Activated T-cell treated with anti-CD3 and anti-CD28 coated beads, Interleukin-2, amount 50 U/mL, for 24 hours (primary cell): ENCODE measurements at regions not wholly inside any gene's neighbourhood (a gene's known extent, or its start where the extent isn't known, plus 50 kb on each side); places are given as distances from the start of the nearest gene placed in this dataset.

ENCODE experiments used
- DNase-seq: peaks from one replicate; pipeline ENCODE4 v3.0.0-alpha.2; 2020
- H3K27ac Mint-ChIP-seq: 2 replicates; pipeline ENCODE4 v1.8.0; 2020; ENCODE audit warnings: mild to moderate bottlenecking, mixed read lengths
- H3K27me3 Mint-ChIP-seq: 2 replicates; pipeline ENCODE4 v1.8.0; 2020; ENCODE audit warnings: mixed read lengths
- H3K36me3 Mint-ChIP-seq: 2 replicates; pipeline ENCODE4 v1.8.0; 2020; ENCODE audit warnings: low read depth, mixed read lengths
- H3K4me1 Mint-ChIP-seq: 2 replicates; pipeline ENCODE4 v1.8.0; 2020; ENCODE audit warnings: low read depth, mixed read lengths
- H3K4me3 Mint-ChIP-seq: 2 replicates; pipeline ENCODE4 v1.8.0; 2020; ENCODE audit warnings: mild to moderate bottlenecking, moderate library complexity, mixed read lengths
- H3K9me3 Mint-ChIP-seq: 2 replicates; pipeline ENCODE4 v1.8.0; 2020; ENCODE audit warnings: mixed read lengths

DNA sequence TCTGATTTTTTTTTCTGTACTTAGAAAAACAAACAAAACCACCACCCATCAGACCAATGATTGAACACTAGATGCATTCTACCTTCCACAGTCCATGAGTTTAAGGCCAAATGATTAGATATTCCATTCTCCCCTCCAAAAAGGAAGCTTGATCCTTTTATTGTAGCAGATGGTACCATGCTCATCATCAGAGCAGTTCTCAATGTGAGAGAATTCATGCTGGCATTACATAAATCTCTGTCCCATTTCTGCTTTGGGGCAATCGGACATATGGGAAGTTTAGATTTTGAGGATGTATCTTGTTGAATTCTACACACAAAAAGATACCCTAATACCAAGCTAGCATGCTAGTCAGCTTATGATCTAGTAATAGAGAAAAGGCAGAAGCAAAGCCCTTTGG is 186.6 kb downstream of the RAD51AP2 start:
- Mint-ChIP-seq H3K4me1 (no peaks in the 10 kb centered on the region), H3K36me3 (no peaks in the 10 kb centered on the region), H3K27me3 (no peaks in the 10 kb centered on the region), H3K9me3 (peaks cover 3% of the 10 kb centered on the region), H3K27ac (no peak overlapping the region), H3K4me3 (no peak overlapping the region)
- DNase-seq = no peak

DNA sequence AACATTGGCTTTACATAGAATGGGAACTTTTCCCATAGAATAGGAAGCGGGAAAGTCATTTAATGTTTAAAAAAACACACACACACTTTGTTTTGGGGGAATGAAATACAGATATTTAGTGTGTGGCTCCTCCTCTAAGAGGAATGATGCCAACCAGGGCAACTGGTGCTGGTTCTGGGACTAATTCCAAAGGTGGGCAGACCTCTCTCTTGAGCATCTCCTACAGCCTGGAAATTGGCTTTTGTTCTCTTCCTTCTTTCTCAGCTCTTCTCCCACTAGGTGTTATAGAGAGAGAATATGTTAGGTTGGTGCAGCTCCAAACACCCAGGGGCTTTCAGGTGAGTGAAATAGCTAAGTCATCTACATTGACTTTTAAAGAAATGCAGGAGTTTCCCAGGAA is 190.1 kb downstream of the RAD51AP2 start:
- DNase-seq = no peak
- Mint-ChIP-seq H3K9me3 (no peaks in the 10 kb centered on the region), H3K4me1 (no peaks in the 10 kb centered on the region), H3K4me3 (no peak overlapping the region), H3K27ac (no peak overlapping the region), H3K36me3 (no peaks in the 10 kb centered on the region), H3K27me3 (no peaks in the 10 kb centered on the region)

DNA sequence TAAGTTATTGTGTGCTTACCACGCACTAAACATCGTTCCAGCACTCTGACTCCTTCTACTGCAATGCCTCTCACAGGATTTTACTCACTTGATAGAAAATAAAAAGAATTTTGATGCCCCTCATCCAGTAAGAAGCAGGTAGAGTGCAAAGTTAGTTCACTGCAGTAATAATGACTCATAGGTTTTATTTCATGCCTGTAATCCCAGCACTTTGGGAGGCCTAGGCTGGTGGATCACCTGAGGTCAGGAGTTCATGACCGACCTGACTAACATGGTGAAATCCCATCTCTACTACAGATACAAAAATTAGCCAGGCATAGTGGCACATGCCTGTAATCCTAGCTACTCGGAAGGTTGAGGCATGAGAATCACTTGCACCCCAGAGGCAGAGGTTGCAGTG is 190.6 kb downstream of the RAD51AP2 start:
- H3K27me3 Mint-ChIP-seq = no peaks in the 10 kb centered on the region
- DNase-seq = no peak
- H3K9me3 Mint-ChIP-seq = no peaks in the 10 kb centered on the region
- no peak overlapping the region for H3K27ac Mint-ChIP-seq
- H3K4me1 Mint-ChIP-seq = no peaks in the 10 kb centered on the region
- H3K36me3 Mint-ChIP-seq = no peaks in the 10 kb centered on the region
- no peak overlapping the region for H3K4me3 Mint-ChIP-seq

DNA sequence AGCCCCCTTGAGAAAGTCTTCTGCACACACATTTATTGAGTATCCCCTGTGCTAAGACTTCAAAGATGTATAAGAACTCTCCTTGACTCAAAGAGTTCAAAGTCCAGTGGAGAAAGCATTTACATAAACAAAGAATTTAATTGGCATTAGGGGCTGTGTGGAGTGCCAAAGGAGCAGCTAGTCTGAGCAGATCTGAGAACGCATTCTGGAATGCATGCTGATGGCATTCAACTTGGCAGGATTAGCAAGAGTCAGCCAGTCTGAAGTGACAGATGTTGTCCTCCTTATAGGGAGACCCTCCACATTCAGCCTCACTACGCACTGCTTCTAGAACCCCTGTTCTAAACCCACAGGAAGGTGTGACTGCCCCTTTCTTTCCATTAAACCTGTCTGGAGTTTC is 191.5 kb downstream of the RAD51AP2 start:
- Mint-ChIP-seq H3K9me3 (no peaks in the 10 kb centered on the region), H3K4me3 (no peak overlapping the region), H3K27me3 (no peaks in the 10 kb centered on the region), H3K36me3 (no peaks in the 10 kb centered on the region), H3K27ac (no peak overlapping the region), H3K4me1 (no peaks in the 10 kb centered on the region)
- no peak for DNase-seq

DNA sequence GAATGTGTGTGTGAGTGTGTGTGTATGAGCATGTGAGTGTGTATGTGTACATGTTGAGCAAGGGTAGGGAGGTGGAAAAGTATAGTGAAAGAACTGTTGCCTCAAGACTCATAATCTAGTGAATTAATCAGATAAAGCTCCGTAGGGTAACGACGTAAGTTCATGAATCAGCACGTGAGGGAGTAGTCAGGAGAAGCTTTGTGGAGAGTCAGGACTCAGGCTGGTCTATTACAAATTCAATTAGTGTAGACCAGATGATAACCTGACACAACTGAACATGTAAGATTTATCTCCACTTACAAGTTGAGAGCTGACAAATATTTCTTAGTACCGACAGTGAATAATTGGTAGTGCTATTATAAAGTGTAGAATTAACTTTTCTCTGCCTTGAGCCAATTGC is 194.5 kb downstream of the RAD51AP2 start:
- Mint-ChIP-seq H3K4me3 (no peak overlapping the region), H3K27ac (no peak overlapping the region), H3K36me3 (no peaks in the 10 kb centered on the region), H3K9me3 (no peaks in the 10 kb centered on the region), H3K27me3 (no peaks in the 10 kb centered on the region), H3K4me1 (no peaks in the 10 kb centered on the region)
- DNase-seq = no peak

DNA sequence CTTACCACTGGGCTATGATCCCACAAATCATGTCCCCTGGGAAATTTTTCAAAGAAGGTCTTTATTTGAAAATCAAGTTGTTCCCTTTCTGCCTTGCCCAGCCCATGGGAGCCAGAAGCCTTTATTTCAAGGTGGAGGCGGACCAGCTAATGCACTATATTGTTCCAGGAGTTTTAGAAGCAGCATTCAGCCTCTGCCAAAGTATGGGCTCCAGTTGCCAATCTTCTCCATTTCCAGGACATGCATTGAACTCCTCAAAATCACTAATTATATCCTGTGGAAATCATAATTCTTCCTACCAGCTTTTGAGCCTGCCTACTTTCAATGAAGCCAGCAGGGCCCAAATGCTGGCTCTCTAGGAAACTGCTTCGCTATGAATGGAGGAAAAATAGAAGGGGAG is 195.8 kb downstream of the RAD51AP2 start:
- Mint-ChIP-seq H3K27ac (no peak overlapping the region), H3K4me1 (no peaks in the 10 kb centered on the region), H3K4me3 (no peak overlapping the region), H3K9me3 (no peaks in the 10 kb centered on the region), H3K36me3 (no peaks in the 10 kb centered on the region), H3K27me3 (no peaks in the 10 kb centered on the region)
- no peak for DNase-seq

DNA sequence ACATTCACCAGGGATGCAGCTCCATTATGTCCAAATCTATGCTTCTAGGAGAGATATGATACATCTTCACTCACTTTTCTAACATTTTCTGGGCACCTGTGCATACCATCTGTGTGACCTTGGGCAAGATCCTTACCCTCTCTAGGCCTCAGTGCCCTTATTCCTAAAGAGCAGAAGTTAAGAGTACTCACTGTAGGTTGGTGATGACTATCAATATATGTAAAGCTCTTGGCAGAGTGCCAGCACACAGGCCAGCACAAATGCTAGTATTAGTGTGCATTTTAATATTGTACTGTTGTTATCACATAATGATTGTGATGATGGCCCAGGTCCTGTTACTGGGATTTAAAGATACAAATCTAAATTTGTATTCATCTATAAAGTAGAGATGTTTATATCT is 199.2 kb downstream of the RAD51AP2 start:
- H3K4me1 Mint-ChIP-seq = no peaks in the 10 kb centered on the region
- no peak overlapping the region for H3K27ac Mint-ChIP-seq
- H3K4me3 Mint-ChIP-seq = no peak overlapping the region
- H3K36me3 Mint-ChIP-seq = no peaks in the 10 kb centered on the region
- no peaks in the 10 kb centered on the region for H3K9me3 Mint-ChIP-seq
- no peaks in the 10 kb centered on the region for H3K27me3 Mint-ChIP-seq
- no peak for DNase-seq

DNA sequence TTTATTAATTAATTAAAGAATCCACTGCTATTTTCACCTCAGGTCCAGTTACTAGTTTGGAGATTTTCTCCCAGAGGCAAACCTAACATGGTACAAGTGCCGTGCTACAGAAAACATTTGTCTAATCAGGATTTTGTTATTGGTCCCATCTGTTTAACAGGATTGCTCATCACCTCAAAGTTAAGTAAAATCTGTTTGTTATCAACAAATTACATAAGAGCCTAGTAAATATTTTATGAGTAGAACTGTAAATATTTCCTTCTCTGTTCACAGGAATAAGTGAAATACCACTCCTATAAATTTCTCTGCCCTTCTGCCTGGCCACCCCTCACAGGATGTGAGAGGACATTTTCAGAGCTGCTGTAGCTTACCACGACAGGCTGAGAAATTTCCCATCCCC is 200.2 kb downstream of the RAD51AP2 start:
- DNase-seq = no peak
- no peak overlapping the region for H3K4me3 Mint-ChIP-seq
- H3K4me1 Mint-ChIP-seq = no peaks in the 10 kb centered on the region
- H3K9me3 Mint-ChIP-seq = no peaks in the 10 kb centered on the region
- no peak overlapping the region for H3K27ac Mint-ChIP-seq
- H3K36me3 Mint-ChIP-seq = no peaks in the 10 kb centered on the region
- no peaks in the 10 kb centered on the region for H3K27me3 Mint-ChIP-seq

DNA sequence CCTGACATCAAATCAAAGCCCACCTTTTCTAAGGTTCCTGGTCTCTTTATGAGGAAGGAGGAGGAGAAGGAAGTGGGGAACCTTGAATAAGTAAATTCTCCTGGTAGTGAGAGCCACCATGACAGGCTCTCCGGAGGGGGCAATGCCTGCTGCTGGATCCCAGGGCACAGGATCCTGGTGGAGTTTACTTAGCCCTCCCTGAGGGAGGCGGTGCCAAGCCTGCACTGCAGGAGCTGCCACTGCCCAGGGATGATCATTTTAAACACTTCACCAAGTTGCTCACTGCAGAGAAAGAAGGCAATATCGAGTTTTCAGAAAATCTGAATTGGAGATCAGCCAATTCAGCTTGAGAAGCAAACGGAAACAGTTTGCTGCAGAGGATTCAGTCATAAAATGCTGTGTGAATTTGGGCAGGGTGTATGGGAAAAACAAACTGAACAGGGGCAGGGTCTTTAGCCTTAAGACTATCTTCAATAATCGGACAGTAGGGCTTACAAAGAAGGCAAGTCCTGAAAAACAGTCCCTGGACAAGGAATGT is 200.7 kb downstream of the RAD51AP2 start:
- no peak for DNase-seq
- Mint-ChIP-seq H3K27me3 (no peaks in the 10 kb centered on the region), H3K9me3 (peaks cover under 1% of the 10 kb centered on the region), H3K36me3 (no peaks in the 10 kb centered on the region), H3K4me1 (no peaks in the 10 kb centered on the region), H3K27ac (no peak overlapping the region), H3K4me3 (no peak overlapping the region)

DNA sequence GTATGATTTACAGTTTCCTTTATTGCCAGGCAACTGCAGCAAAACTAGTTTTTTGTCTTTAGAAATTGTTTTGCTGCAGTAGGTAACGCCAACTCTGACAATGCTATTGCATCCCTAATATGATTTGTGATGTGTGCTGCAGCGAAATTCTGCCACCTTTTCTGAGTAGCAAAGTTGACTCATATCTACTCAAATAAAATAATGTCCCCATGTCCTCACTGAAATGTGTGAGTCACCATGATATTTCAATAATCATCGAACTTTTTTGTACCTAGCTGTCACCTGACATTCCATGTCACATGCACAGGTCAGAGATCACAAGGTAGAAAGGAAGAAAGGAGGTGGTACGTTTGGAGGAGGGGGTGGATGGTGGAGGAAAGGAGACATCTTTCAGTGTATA is 205.0 kb downstream of the RAD51AP2 start:
- H3K27me3 Mint-ChIP-seq = peaks cover 7% of the 10 kb centered on the region
- DNase-seq = no peak
- no peaks in the 10 kb centered on the region for H3K36me3 Mint-ChIP-seq

DNA sequence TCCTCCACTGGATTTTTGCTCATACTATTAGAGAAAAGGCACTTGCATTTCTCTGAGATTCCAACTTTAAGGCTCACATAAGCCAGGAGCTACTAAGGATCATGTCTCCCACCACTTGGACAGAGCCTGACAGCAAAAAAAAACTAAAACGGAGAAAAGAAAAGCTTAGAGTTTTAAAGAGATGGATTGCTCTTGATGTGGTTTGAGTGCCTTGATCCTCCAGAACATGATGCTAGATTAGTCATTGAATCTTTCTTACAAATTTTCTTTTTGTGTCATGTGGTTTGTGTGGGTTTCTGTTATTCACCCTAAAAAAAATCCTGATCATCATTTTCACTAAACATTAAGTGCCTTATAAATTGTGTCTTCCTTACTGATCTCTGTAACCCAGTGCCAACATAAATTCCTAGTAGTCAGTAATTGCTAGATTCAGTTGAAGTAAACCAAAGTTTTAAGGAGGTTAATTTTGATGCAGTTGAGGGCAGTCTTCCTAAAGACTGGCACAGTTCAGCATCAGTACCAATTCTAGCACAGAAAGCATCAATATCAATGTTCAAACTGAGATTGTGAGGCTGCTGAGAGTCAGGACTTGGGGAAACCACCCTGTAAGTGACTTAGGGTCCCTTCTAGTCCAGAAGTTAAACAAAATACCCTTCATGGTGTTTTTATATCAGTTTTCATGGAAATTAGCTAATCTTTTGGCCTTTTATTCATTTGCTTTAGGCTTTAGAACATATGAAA is 206.3 kb downstream of the RAD51AP2 start:
- H3K4me3 Mint-ChIP-seq = no peak overlapping the region
- peaks cover 7% of the 10 kb centered on the region for H3K27me3 Mint-ChIP-seq
- H3K4me1 Mint-ChIP-seq = peaks cover 3% of the 10 kb centered on the region
- no peak overlapping the region for H3K27ac Mint-ChIP-seq
- no peaks in the 10 kb centered on the region for H3K36me3 Mint-ChIP-seq
- no peak for DNase-seq
- peaks cover 4% of the 10 kb centered on the region for H3K9me3 Mint-ChIP-seq

More for the DNA sequence above, 205.0 kb downstream of the RAD51AP2 start:
- peaks cover 4% of the 10 kb centered on the region for H3K9me3 Mint-ChIP-seq
- no peak overlapping the region for H3K4me3 Mint-ChIP-seq
- peaks cover 3% of the 10 kb centered on the region for H3K4me1 Mint-ChIP-seq
- no peak overlapping the region for H3K27ac Mint-ChIP-seq

DNA sequence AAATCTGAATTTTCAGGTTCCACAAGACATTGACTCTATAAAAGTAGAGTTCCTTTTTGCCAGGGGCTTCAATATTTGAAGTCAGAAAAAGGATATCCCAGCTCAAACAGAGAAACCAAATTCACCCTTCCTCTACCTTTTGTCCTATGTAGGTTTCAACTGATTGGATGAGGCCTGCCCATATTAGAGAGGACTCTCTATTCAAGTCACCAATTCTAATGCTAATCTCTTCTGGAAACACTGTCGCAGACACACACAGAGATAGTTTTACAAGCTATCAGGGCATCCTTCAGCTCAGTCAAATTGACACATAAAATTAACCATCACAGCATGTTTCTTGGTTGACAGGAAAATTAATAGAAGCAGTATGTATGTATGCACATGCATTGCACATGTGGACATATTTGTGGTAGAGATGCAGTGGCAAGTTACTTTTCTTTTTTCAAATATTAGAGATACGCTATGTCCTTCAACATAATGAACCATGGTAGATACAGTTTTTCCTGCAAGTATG is 207.1 kb downstream of the RAD51AP2 start:
- no peak for DNase-seq
- no peaks in the 10 kb centered on the region for H3K36me3 Mint-ChIP-seq
- no peak overlapping the region for H3K27ac Mint-ChIP-seq
- no peak overlapping the region for H3K4me3 Mint-ChIP-seq
- H3K9me3 Mint-ChIP-seq = peaks cover 4% of the 10 kb centered on the region
- peaks cover 3% of the 10 kb centered on the region for H3K4me1 Mint-ChIP-seq
- peaks cover 7% of the 10 kb centered on the region for H3K27me3 Mint-ChIP-seq

DNA sequence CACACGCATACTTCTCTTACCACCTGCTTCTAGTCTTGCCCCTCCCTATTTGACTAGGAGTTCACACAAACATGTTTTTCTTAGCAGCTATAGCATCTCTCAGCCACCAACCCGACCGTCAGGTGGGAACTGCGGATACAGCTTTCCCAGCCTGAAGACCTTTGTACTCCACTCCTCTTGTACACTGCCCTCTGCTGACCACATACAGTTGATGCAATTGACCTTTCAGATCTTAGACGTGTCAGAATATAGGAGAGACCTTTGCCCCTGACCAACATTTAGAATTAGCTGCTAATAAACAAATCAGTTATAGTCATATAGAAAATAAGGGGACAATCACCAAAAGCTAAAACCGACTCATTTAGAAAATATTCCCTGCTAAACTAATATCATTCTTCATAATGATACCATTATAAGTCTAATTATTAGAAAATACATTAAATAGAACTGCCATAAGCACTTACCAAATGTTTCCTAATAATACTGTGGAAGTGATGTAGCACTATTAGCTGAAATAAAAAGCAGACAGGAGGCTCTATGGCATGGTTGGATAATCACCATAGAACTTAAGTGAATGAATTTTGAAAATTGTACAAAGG is 208.4 kb downstream of the RAD51AP2 start:
- H3K27ac Mint-ChIP-seq = no peak overlapping the region
- peaks cover 7% of the 10 kb centered on the region for H3K27me3 Mint-ChIP-seq
- no peaks in the 10 kb centered on the region for H3K36me3 Mint-ChIP-seq
- H3K4me3 Mint-ChIP-seq = no peak overlapping the region
- H3K9me3 Mint-ChIP-seq = peaks cover 4% of the 10 kb centered on the region
- DNase-seq = no peak
- peaks cover 3% of the 10 kb centered on the region for H3K4me1 Mint-ChIP-seq

DNA sequence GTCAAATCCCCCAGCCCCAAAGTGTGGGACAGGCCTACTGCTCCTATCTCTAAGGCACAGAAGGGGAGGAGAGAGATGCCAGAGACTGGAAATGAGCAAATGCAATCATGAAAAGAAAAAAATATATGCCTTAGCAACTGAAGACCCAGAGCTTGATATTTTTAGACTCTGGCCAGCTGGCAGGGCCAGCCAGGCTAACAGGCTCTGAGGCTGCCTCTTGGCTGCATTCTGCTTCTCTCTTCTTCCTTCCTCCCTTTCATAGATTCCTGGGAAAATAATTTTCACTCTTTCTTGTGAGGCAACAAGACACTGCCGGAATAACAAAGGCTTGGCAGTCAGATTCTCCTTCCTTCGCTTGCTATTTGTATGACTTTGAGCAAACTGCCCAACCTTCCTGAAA is 209.1 kb downstream of the RAD51AP2 start:
- Mint-ChIP-seq H3K4me3 (no peak overlapping the region), H3K4me1 (peaks cover 3% of the 10 kb centered on the region), H3K27ac (no peak overlapping the region), H3K27me3 (peaks cover 7% of the 10 kb centered on the region), H3K9me3 (peaks cover 4% of the 10 kb centered on the region), H3K36me3 (no peaks in the 10 kb centered on the region)
- DNase-seq = no peak

DNA sequence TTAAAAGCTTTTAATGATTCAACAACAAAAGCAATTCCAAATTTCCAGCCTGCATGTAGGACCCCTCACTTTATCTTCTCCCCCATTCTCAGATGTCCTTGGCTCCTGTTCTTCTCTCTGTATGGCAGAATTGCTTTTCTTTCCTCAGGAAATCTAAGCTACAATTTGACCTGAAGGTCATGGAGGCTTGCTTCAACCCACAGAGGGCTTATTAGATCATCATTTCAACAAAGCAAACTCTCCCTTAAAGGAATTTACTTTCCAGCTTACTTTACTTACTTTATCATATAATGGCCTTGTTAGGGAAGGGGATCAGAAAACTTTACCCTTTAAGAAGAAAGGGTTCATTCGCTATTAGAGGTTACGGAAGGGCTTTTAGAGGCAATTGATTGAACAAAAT is 211.5 kb downstream of the RAD51AP2 start:
- DNase-seq = no peak
- Mint-ChIP-seq H3K36me3 (no peaks in the 10 kb centered on the region), H3K27me3 (peaks cover 7% of the 10 kb centered on the region), H3K4me3 (no peak overlapping the region), H3K27ac (no peak overlapping the region), H3K9me3 (peaks cover 2% of the 10 kb centered on the region), H3K4me1 (no peaks in the 10 kb centered on the region)
